Activated naive CD8-positive, alpha-beta T cell treated with anti-CD3 and anti-CD28 coated beads for 36 hours (primary cell): ENCODE measurements at regions not wholly inside any gene's neighbourhood (a gene's known extent, or its start where the extent isn't known, plus 50 kb on each side); places are given as distances from the start of the nearest gene placed in this dataset.

ENCODE experiments used
- DNase-seq: peaks from one replicate; pipeline ENCODE4 v3.0.0; 2021
- H3K27ac Mint-ChIP-seq: one replicate; pipeline ENCODE4 v1.8.0; 2022; ENCODE audit warnings: mild to moderate bottlenecking, moderate library complexity, mixed read lengths
- H3K27me3 Mint-ChIP-seq: one replicate; pipeline ENCODE4 v1.8.0; 2022; ENCODE audit warnings: mild to moderate bottlenecking, mixed read lengths
- H3K36me3 Mint-ChIP-seq: one replicate; pipeline ENCODE4 v1.8.0; 2021; ENCODE audit warnings: mild to moderate bottlenecking, mixed read lengths
- H3K4me1 Mint-ChIP-seq: one replicate; pipeline ENCODE4 v1.8.0; 2021; ENCODE audit warnings: mixed read lengths
- H3K4me3 Mint-ChIP-seq: one replicate; pipeline ENCODE4 v1.8.0; 2022; ENCODE audit warnings: mild to moderate bottlenecking, moderate library complexity, mixed read lengths
- H3K9me3 Mint-ChIP-seq: one replicate; pipeline ENCODE4 v1.8.0; 2022; ENCODE audit warnings: mixed read lengths

GRCh38 chr4:71259911-71260331 lies 78.9 kb upstream of the SLC4A4 start:
- Mint-ChIP-seq H3K36me3 (no peaks in the 10 kb centered on the region), H3K4me1 (peaks cover 5% of the 10 kb centered on the region), H3K27ac (no peak overlapping the region), H3K4me3 (no peak overlapping the region), H3K9me3 (no peaks in the 10 kb centered on the region), H3K27me3 (no peaks in the 10 kb centered on the region)
- DNase-seq = no peak

- no peak overlapping the region for H3K27ac Mint-ChIP-seq
- H3K27me3 Mint-ChIP-seq = no peaks in the 10 kb centered on the region
- no peaks in the 10 kb centered on the region for H3K36me3 Mint-ChIP-seq
- H3K4me3 Mint-ChIP-seq = no peak overlapping the region
- DNase-seq = no peak
- H3K4me1 Mint-ChIP-seq = peaks cover 5% of the 10 kb centered on the region
- no peaks in the 10 kb centered on the region for H3K9me3 Mint-ChIP-seq
Measured at GRCh38 chr4:71260544-71260943, 78.3 kb upstream of the SLC4A4 start.

DNA sequence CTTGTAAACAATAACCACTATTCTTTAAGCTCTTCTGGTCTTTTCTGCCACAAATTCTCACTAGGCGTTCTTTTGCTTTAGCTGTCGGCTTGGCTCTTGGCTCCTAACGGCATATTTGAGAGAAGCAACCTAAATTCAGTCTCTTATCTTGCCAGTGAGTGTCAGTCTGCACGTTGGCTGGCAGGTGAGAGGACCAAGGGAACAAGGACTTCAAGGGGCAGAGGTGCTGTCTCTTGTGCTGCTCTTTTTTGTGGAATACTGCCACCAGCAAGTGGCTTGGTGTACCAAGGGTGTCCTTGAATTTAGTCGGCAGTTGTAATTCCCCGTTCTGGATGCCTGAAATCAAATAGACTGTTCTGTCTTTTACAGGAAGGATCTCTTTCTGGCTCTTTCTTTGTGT lies 77.8 kb upstream of the SLC4A4 start:
- no peaks in the 10 kb centered on the region for H3K36me3 Mint-ChIP-seq
- H3K4me1 Mint-ChIP-seq = peaks cover 5% of the 10 kb centered on the region
- no peak overlapping the region for H3K4me3 Mint-ChIP-seq
- DNase-seq = no peak
- H3K9me3 Mint-ChIP-seq = no peaks in the 10 kb centered on the region
- H3K27ac Mint-ChIP-seq = no peak overlapping the region
- H3K27me3 Mint-ChIP-seq = no peaks in the 10 kb centered on the region

DNA sequence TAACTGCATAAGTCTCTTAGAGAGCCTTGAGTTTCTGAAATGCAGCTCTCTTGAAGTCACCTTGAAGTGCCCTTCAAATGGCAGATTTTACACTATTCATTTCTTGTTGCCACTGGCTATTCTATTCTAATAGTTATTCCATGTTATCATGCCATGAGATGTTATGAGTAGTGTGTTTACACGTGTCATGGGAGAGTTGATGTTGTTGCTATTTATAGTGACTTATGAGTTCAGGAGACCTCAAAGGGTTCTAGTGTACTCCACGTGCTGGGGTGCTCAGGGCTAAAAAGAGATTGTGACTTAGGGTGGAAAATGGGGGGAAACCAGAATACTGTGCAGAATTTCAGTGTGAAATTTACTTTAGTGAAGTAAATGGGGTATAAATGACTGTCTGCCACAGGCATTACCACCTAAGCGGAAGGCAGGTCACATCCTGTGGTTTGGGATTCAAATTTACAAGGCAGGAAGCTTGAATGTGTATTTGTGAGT lies 77.1 kb upstream of the SLC4A4 start:
- no peak for DNase-seq
- Mint-ChIP-seq H3K9me3 (no peaks in the 10 kb centered on the region), H3K4me3 (no peak overlapping the region), H3K27me3 (no peaks in the 10 kb centered on the region), H3K27ac (no peak overlapping the region), H3K36me3 (no peaks in the 10 kb centered on the region), H3K4me1 (peaks cover 7% of the 10 kb centered on the region)

DNA sequence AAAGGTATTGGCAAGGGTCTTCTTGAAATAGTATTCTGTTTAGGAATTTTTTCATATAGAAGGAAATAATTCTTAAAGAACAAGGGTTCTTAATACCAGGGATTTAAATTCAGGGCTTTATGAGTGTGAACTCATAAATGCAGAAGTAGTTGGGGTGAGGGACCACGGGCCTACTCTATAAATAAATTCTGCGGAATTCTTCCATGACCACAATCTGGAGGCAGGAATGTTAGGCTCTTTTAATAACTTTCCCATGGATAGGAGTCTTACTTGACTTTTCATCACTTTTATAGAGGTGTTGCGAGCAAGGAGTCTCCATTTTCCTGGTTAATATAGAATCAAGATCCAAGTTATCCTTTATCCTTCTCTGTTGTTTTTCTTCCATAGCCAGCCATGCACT lies 76.7 kb upstream of the SLC4A4 start:
- Mint-ChIP-seq H3K36me3 (no peaks in the 10 kb centered on the region), H3K4me3 (no peak overlapping the region), H3K27me3 (no peaks in the 10 kb centered on the region), H3K4me1 (peaks cover 7% of the 10 kb centered on the region), H3K27ac (no peak overlapping the region), H3K9me3 (no peaks in the 10 kb centered on the region)
- no peak for DNase-seq

GRCh38 chr4:71266090-71266794 lies 72.6 kb upstream of the SLC4A4 start:
- no peak overlapping the region for H3K4me3 Mint-ChIP-seq
- peaks cover 7% of the 10 kb centered on the region for H3K4me1 Mint-ChIP-seq
- no peaks in the 10 kb centered on the region for H3K36me3 Mint-ChIP-seq
- no peaks in the 10 kb centered on the region for H3K27me3 Mint-ChIP-seq
- H3K27ac Mint-ChIP-seq = no peak overlapping the region
- no peak for DNase-seq
- no peaks in the 10 kb centered on the region for H3K9me3 Mint-ChIP-seq

- DNase-seq = no peak
- Mint-ChIP-seq H3K36me3 (no peaks in the 10 kb centered on the region), H3K27me3 (no peaks in the 10 kb centered on the region), H3K9me3 (no peaks in the 10 kb centered on the region), H3K4me1 (peaks cover 2% of the 10 kb centered on the region), H3K4me3 (no peak overlapping the region), H3K27ac (no peak overlapping the region)
Measured at GRCh38 chr4:71267244-71267643, 71.6 kb upstream of the SLC4A4 start.

DNA sequence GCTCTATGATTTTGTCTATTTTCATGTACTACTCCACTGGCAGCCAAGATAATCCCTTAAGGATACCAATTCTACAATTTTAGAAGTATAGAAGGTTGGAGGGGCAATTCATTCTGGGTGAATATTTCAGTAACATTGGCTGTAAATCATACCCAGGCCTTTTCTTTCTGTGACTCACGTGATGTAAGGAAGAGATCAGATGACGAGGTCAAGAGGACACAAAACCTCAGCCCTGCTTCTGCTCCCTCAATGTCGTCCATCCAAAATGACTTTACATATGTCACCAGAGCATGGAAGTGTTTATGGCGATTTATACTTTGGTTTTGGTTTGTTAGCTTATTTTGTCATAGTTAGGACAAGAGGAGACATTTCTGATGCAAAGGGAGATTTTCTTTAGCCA lies 70.7 kb upstream of the SLC4A4 start:
- Mint-ChIP-seq H3K4me3 (no peak overlapping the region), H3K27ac (no peak overlapping the region), H3K36me3 (no peaks in the 10 kb centered on the region), H3K4me1 (peaks cover 2% of the 10 kb centered on the region), H3K9me3 (no peaks in the 10 kb centered on the region), H3K27me3 (no peaks in the 10 kb centered on the region)
- no peak for DNase-seq

DNA sequence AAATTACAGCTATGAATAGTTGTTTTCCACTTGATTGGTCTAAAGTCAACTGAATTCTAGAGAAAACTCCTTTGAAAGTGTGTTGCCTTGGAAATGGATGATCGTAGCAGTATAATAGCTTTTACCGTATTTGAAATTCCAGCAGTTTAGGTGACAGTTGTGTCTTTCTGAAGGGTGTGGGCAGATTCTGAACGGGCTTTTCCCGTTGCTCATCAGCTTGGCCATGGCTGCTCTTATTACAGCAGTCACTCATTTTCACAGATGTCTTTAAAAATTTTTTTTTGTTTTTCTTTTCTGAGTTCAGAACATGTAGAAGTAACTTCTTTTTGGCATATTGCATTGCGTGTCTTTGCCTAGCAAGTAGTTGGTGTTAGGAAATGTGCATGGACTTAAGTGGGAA lies 69.6 kb upstream of the SLC4A4 start:
- peaks cover 2% of the 10 kb centered on the region for H3K4me1 Mint-ChIP-seq
- H3K4me3 Mint-ChIP-seq = no peak overlapping the region
- DNase-seq = no peak
- no peaks in the 10 kb centered on the region for H3K36me3 Mint-ChIP-seq
- H3K9me3 Mint-ChIP-seq = no peaks in the 10 kb centered on the region
- H3K27ac Mint-ChIP-seq = no peak overlapping the region
- no peaks in the 10 kb centered on the region for H3K27me3 Mint-ChIP-seq

GRCh38 chr4:71270901-71271300 lies 67.9 kb upstream of the SLC4A4 start:
- H3K4me3 Mint-ChIP-seq = no peak overlapping the region
- no peaks in the 10 kb centered on the region for H3K36me3 Mint-ChIP-seq
- peak; percentile 21 for DNase-seq
- no peaks in the 10 kb centered on the region for H3K27me3 Mint-ChIP-seq
- H3K27ac Mint-ChIP-seq = no peak overlapping the region
- no peaks in the 10 kb centered on the region for H3K9me3 Mint-ChIP-seq
- peaks cover 11% of the 10 kb centered on the region for H3K4me1 Mint-ChIP-seq

DNA sequence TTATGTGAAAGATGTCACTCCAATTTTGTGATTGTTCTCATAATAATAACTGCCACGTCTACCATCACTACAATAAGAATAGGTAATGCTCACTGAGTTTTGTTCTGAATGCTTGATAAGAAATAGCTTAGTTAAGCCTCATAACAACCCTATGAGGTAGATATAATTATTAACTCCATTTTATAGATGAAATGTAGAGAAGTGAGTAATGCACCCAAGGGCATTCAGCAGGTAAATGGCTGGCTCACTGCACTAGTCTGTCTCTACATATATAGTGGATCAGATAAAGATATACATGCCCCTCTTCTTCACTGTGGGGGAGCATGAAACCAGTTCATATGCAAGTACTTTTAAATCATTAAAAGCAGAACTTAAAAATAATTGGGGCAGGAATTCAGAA lies 65.8 kb upstream of the SLC4A4 start:
- Mint-ChIP-seq H3K36me3 (no peaks in the 10 kb centered on the region), H3K27ac (no peak overlapping the region), H3K9me3 (no peaks in the 10 kb centered on the region), H3K4me1 (peaks cover 12% of the 10 kb centered on the region), H3K27me3 (no peaks in the 10 kb centered on the region), H3K4me3 (no peak overlapping the region)
- no peak for DNase-seq

GRCh38 chr4:71275004-71275403 lies 63.8 kb upstream of the SLC4A4 start:
- Mint-ChIP-seq H3K4me1 (peaks cover 12% of the 10 kb centered on the region), H3K9me3 (no peaks in the 10 kb centered on the region), H3K27me3 (no peaks in the 10 kb centered on the region), H3K36me3 (no peaks in the 10 kb centered on the region), H3K27ac (no peak overlapping the region), H3K4me3 (no peak overlapping the region)
- DNase-seq = no peak

DNA sequence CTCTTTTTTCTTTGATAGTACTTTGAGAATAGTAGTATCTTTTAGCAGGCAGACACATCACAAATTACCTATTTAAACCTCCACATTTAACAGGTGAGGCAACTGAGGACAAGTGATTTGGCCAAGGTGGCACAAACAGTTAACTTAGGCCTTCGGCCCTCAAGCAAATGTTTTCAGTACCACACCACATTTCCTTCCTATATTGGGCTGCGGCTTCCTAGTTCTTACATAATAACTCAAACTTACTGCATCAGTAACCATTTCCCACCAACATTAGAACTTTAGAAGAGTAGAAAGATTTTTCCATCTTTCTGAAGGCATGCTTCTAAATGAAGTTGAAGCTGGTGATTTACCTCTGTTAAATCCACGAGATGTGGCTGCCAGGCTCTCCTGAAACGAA lies 63.2 kb upstream of the SLC4A4 start:
- no peaks in the 10 kb centered on the region for H3K27me3 Mint-ChIP-seq

GRCh38 chr4:71277353-71277752 lies 61.5 kb upstream of the SLC4A4 start:
- Mint-ChIP-seq H3K36me3 (no peaks in the 10 kb centered on the region), H3K4me3 (no peak overlapping the region), H3K9me3 (no peaks in the 10 kb centered on the region), H3K27me3 (no peaks in the 10 kb centered on the region), H3K27ac (no peak overlapping the region), H3K4me1 (peaks cover 12% of the 10 kb centered on the region)
- DNase-seq = no peak

More for the DNA sequence above, 63.2 kb upstream of the SLC4A4 start:
- no peak overlapping the region for H3K4me3 Mint-ChIP-seq
- H3K4me1 Mint-ChIP-seq = peaks cover 12% of the 10 kb centered on the region
- no peaks in the 10 kb centered on the region for H3K9me3 Mint-ChIP-seq
- no peak overlapping the region for H3K27ac Mint-ChIP-seq
- no peak for DNase-seq
- H3K36me3 Mint-ChIP-seq = no peaks in the 10 kb centered on the region

- no peaks in the 10 kb centered on the region for H3K27me3 Mint-ChIP-seq
- no peak overlapping the region for H3K27ac Mint-ChIP-seq
- H3K36me3 Mint-ChIP-seq = no peaks in the 10 kb centered on the region
- no peak for DNase-seq
- no peaks in the 10 kb centered on the region for H3K4me1 Mint-ChIP-seq
- H3K9me3 Mint-ChIP-seq = no peaks in the 10 kb centered on the region
- no peak overlapping the region for H3K4me3 Mint-ChIP-seq
Measured at GRCh38 chr4:71283642-71284257, 55.1 kb upstream of the SLC4A4 start.

- Mint-ChIP-seq H3K27me3 (no peaks in the 10 kb centered on the region), H3K27ac (no peak overlapping the region), H3K36me3 (no peaks in the 10 kb centered on the region), H3K9me3 (no peaks in the 10 kb centered on the region), H3K4me3 (no peak overlapping the region), H3K4me1 (no peaks in the 10 kb centered on the region)
- no peak for DNase-seq
Measured at GRCh38 chr4:71287305-71287704, 51.5 kb upstream of the SLC4A4 start.
